Medulla oblongata (tissue), 1 donor: ENCODE measurements at regions not wholly inside any gene's neighbourhood (a gene's known extent, or its start where the extent isn't known, plus 50 kb on each side); places are given as distances from the start of the nearest gene placed in this dataset.
"Not testable (repeated sequence)": the region's sequence is repeated elsewhere in the genome, so short reads cannot be mapped to it uniquely, and the experiment has no call there.

ENCODE experiments used
- DNase-seq: peaks from one replicate; pipeline ENCODE4 v3.0.0-alpha.2; 2015; ENCODE audit errors: extremely low spot score

DNA sequence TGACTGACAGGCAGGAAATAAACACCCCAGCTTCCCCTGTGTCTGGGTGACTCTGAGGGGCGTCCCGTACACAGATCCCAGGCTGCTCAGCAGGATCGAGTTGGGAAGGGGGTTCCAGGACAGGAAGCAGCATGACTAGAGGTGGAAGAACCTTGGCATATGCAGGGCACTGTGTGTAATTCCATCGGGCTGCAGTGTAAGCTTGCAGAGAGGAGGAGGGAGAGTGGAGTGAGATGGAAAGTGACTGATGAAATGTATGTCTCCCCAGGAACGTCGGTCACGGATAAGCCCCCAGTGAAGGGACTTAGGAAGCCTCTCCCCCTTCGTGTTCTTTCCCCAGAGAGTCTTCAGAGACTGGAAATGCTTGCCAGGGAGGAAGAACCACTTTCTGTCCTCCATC lies 198.4 kb upstream of the SULF2 start:
- DNase-seq: not testable (repeated sequence)

DNA sequence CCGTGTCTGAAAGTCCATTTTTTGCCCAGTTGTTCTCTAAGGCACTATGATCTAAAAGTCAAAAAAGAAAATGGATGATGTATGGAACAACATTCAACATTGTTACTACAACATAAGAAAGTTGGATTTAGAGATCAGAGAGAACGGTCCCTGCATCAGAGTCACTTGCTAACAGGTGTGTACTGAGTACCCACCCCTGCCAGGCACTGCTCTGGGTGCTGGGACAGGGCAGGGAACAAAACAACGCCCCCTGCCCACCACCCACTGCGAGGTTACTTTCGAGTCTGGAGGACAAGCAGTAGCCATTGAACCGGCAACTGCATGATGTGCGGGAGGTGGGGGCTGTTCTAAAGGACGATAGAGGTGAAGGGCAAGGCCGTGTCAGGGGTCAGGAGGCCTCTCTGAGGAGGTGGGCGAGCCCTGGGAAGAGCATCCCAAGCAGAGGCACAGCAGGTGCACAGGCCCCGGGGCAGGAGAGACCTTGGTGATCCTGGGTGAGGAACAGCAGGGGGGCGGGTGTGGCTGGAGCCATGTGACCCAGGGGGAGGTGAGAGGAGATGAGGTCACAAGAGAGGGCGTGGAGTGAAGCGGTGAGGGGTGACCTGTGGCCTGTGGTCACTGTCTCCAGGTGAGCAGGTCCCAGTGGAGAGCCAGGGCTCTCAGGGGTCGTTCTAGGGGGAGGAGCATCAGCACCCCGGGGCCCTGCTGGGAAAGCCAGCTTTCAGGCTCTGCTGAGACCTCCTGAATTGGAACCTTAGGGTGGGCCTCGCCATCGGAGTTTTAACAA lies 197.5 kb upstream of the SULF2 start:
- DNase-seq: no peak

DNA sequence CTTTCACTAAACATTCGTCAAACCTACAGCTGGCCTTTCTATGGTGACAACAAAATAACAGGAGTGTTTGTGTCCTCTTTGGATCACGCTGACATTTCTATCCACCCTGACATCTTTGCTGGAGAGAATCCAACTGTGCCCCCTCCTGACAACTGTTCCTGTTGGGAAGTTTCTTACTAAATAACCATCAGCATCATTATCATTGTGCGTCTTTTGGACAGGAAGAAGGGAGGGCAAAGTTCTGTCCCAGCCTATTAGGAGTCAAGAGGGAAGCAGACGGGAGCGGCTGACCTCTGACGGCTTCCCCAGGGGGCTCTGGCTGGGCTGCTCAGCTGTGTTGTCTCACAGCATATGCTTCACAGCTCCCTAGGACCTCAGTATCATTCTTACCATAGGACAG lies 195.9 kb upstream of the SULF2 start:
- DNase-seq: no peak

DNA sequence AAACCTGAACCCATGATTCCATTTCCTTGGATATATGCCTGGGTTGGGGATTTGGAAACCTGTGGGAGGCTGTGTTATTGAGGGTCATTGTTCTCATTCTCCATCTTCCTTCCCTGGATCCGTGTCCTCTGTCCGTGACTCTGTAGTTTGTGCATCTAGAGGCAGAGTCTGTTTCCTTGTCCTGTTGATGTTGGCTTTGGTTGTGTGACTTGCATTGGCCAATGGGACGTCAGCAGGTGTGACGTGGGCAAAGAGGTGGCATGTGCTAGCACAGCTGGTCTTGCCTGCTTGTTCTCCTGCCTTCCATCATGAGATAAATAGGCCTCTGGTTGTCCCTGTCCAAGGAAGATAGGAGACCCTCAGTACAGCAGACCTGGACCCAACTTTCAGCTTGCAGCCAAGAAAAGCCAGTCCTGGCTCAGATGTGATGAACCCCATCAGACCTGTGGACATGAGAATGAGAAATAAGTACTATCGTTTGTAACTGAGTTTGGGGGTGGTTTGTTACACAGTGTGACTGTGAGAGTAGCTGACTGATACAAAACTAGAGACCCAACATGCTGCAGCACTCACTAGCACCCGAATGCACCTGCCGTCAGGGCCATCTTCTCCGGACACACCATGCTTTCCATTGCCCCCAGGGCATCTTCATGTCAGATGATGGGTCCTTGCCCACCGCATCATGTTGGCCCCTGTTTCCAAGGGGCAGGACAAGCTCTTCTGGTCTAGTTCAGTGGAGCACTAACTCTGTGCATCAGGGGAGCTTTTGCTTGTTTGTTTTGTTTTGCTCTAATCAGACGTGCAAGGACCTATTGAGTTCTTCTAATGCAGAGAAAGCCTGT lies 195.3 kb upstream of the SULF2 start:
- no peak for DNase-seq

DNA sequence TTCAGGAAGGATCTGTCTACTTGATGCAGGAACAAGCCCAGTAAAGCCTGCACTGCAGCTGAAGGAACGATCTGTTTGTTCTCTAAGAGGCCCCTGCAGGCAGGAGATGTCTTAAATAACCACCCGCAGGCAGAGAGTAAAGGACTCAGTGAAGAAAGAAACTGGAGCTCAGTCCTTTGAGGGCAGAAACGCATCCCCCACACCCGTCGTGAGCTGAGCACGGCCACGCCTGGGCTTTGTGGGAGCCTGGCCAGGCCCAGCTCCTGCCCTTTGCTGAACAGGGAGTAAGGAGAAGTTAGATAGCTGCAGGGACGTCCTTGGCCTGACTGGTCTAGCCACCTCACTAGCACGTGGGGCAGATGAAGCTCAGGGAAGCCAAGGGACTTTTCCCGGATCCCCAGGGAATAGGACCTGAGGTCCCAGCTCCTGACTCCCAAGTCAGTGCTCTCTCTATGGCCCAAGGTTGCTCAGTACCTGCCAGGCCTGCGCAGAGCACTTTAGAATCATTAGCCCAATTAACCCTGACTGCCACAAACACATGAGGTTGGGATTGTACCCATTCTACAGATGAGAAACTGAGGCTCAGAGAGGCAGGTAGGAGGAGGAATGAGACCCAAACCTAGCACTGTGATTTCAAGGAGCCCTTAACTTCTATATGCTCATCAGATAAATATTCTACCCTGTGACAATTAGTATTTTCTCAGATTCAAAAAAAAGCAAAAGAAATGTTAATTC lies 194.2 kb upstream of the SULF2 start:
- not testable (repeated sequence) for DNase-seq

DNA sequence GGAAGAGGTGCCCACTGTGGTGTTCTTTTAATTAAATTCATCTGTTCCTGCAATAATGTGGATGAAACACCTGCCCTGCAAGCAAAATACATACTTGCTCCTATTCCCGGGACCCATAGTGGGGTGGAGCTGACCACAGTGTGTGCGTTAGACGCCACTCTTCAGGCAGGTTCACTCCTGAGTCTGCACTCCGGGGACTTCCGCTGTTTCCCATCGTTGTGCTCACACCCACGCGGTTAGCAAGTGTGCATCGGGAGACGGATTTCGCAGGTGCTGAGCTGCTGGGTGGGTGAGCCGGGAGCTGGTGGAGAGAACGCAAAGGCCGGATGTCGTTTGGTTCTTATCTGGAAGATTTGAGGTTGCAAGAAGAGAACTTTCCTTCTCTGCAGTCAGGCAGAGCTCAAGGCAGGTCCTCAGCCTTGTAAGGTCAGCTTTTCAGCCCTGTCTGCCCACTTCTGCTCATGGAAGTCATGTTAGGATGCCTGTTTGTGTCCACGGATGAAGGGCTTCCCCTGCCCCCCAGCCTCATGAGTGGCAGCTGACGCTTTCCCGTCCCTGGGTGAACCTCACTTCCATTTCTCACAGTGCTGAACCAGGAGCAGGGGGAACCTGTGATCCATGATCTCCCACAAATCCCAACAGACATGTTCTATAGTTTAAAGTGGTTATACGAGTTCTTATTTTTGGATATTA lies 193.3 kb upstream of the SULF2 start:
- not testable (repeated sequence) for DNase-seq

DNA sequence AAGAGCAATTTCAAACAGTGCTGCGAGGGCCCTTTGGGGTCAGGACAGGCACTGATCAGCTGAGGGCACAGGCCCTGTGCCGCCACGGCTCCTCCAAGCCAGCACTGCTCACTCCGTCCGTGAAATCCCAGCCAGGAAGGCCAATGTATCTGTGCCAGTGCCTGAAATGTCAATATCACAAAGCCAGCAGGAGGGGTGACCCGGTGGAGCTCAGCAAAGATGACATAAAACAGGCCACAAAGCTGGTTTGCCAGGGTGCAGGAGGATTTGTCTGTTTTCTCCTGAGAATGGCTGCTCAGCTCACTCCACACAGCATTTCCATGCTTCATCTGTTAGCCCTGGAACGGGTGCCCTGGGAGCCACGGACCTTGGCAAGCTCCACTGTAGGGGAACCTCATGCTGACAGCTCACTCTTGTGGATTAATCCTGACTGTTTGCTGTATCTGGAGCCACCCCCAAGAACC lies 192.5 kb upstream of the SULF2 start:
- DNase-seq: not testable (repeated sequence)

DNA sequence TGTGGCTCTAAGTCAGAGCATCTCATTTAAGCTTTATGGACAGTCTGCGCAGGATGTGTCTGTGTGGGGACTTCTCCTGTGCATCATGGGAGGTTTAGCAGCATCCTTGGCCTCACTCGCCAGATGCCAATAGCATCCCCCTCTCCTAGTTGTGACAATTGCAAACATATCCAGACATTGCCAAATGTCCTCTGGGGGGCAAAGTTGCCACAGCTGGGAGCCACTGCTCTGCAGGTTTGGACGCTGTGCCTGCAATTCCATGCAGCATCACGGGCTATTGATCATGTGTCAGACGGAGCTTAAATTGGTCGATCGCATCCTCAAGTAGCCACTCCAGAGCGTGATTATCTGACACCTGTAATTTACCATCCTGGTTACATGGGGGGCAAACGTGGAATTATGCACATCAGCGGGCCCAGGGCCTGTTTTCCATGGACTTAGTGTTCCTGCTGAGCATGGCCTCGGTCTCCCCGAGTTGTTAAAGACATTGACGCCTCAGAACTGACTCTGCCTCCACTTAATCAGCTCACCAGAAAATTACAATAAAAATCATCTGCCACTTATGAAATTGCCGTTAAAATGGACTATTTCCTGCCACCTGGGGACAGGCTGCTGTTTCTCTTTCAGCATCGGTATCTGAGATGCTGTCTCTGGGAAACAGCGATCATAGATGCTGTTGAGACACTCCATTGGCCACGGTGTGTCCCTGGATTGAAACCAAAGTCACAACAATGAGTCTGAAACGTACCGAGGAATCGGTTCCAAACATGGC lies 191.9 kb upstream of the SULF2 start:
- DNase-seq: not testable (repeated sequence)

DNA sequence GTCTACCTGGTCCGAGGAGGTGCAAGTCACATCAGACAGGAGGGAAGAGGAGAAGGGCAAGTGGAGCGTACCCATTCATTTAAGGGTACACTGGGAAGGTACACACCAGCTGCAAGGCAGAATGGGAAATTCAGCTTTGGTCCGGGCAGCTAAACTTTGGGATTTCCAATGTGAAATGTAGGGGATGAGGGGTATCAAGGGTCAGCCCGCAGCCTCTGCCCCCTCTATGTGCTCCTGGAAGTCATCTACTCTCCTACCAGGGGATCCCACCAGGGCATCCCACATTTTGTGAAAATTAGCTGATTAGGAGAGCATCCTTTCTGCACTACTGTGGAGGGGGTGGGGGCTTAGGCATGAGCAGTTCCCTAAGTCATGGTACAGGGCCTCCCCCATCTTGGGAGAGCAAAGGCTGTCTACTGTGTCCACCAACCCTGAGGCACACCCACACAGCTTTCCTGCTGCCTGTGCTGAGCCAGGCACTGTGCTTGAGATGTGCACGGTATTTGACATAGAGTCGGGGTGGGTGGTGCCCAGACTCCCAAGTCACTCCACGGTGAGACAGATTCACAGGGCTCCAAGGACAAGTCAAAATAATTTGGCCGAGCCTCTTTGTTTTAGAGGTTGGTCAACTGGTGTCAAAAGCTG lies 189.1 kb upstream of the SULF2 start:
- no peak for DNase-seq

DNA sequence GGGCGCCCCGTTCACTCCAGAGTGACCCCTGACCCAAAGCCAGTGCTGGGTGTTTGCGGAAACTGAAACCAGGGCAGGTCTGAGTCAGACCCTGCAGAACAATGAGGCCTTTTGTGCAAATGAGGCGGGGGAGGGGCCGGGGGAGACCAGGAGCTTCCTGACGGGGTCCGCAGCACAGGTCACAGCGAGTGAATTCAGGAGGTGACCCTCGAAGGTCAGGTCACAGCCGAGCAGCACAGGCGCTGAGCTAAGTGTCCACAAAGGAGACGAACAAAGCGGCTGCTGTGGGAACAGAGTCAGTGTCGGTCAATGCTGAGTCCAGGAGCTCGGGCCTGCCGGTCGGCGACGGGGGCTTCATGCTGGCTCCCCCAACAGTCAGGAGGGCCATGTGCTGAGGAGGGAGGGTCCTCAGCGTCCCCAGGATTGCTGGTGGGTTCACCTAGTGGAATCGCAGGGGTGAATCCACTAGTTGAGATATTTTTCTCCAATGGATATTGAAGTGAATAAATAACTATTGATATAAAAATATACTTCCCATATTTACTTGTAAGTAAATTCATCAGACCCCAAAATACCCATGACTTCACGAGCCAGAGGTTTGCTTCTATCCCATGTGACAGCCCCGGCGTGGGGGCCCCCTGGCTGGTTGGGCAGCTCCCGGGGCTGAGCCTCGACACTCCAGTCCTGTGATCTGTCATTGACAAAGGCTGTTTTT lies 188.4 kb upstream of the SULF2 start:
- DNase-seq: no peak

DNA sequence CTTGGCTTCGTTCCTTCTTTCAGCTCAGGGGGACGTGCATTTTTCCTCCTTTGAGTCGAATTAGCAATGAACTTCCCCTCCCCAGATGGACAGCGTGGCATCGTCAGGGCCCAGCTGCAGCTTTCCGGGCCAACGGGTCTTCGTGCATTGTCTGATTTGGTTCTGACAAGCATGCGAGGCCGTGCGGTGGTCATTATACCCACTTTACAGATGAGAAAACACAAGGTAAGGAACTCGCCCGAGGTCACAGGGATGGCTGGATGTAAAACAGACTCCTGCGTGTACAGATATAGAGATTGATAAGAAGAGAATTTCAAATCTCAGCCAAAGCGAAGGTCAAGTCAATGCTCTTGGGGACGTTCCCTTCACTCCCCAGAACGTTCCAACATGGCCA lies 187.6 kb upstream of the SULF2 start:
- no peak for DNase-seq

DNA sequence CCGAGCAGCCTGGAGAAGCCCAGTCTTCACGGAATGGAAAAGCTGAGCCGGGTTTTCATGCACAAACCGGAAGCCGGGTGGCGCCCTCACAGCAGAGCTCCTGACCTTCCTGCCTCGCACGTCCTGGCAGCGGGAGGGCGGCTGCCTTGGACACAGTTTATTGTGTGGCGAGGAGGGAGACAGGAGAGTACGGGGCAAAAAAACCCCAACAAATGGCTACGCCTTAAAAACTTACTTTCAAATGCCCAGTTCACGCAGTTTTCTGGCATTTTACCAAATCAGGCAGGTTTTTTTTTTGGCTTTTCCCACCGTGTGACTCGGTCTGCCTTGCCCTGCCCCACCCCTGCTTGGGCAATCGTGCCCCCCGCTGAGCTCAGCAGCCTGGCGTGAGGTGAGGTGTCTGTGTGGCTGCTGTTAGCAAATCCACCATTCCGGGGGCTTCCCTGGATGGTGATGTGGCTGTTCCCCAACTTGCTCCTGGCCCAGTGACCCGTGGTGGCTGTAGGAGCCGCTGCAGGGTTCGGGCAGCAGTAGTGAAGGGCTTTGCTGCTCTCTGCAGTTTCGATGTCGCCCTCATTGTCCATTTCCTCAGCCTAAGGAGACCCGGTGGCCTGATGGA lies 187.1 kb upstream of the SULF2 start:
- DNase-seq: peak; percentile 53

DNA sequence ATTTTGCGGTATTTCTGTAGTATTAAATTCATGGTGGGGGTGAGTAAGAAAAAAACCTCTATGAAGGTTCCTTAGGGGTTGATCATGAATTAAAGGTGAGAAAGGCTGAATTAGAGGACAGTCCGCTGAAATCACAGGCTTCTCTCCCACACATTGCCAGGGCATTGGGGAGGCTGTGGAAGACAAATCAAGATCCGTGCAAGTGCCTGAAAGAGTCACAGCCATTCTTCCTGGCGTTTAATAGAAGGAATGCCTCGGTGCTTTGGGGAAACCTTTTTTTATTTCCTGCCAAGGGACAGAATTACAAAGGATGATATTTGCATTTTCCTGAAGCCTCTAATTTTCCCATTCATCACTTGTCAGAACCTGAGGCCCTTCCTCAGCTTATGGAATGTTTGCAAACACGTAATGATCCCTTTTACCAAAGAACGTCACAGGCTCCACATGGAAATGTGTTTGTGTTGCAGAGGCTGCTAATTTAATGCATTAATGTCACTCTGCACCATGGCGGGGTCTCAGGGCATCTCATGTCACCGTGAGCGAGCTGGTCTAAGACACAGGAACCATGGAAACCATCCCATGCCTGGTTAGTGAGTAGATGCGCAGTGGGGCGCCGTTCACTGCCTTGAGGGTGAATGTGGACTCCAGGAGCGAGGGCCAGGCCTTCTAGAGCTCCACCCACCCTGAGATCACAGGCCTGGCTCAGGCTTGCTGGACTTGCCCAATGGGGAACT lies 185.9 kb upstream of the SULF2 start:
- no peak for DNase-seq

DNA sequence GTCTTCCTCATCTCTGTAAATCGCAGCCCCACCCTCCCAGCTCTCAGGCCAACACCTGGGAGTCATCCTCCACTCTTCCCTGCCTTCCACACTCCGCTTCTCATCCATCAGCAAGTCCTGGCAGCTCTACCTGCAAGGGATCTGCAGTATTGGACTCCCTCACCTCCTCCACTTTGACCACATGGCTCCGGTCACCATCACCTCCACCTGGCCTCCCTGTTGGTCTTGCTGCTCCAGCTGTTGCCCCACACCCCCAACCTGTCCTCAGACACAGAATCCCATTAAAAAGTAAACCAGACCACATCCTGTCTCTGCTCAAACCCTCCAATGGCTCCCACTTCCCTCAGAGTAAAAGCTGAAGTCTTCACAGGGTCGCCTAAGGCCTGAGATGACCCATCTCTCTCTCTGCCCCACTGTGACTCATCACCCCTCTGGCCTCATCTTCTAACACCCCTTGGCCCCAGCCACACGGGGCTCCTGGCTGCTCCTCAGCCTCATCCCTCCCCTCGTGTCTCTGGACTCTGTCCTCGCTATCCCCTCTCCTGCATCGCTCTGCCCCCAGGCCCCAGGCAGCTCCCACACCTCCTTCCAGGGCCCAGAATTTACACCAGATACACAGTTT lies 185.1 kb upstream of the SULF2 start:
- no peak for DNase-seq

DNA sequence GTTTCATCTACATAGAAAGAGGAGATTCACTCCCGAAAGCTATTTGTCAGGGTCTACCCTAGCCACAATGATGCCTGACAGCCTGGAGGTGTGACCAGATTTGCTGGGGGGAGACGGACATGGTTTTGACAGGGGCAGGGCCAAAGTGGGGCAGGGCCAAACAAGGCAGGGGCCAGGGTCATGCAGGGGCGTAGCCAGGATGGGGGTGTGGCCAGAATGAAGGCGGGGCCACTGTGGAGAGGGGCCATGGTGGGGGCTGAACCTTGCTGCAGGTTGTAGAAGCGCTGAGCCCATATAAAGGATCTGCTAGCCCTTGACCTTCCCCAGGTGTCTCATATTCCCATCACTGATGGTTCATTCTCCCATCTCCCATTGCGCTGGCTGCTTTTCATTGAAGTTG lies 184.1 kb upstream of the SULF2 start:
- DNase-seq: no peak

DNA sequence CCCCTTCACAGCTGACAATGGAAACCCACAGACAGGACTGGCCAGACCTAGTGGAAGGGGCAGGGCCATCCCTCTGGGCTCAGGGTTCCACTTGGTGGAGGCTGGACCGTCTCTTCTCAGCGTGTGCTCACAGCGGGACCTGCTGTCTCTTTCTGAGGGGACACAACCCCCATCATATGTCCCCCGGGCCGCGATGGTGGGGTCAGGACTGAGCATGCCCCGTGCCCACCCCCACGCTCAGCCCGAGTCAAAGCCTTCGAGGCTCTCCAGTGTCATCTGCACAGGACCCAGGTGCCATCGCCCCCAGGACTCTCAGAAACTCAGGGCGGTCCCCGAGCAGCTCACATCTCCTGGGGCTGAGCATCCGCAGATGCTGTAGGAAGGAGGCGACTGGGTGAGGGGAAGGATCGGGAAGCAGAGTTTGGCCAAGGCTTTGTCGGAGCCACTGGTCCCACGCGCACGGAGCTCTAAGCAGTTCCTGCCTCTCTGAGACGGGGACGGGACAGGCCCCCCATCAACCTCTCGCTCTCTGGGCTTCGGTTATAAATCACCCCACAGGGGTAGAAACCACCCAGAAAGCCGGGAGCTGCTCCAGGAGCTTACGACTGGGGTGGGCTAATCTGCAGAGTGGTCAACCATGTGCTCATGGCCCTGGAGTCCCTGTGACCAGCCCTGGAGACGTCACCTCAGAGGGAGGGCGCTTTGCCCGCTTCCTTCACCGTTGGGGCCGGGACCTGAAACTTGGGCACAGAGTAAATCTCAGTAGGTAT lies 183.4 kb upstream of the SULF2 start:
- no peak for DNase-seq

DNA sequence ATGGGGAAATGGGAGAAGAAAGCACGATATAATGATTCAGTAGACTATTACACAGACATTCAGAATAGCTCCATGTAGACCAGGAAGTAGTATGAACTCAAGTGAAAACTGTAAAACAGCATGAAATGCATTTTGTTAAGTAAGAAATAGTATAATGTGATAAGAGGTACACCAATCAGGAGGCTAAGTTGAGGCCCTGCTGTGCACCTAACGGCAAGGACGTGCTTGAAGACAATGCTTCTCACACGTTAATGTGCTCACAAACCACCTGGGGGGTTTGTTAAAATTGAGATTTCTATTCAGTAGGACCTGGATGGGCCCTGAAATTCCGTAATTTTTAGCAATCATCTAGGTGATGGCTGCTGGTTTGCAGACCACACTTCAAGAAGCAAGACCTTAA lies 178.9 kb upstream of the SULF2 start:
- no peak for DNase-seq
